ENCODE measurements at regions not wholly inside any gene's neighbourhood (a gene's known extent, or its start where the extent isn't known, plus 50 kb on each side); places are given as distances from the start of the nearest gene placed in this dataset.

GRCh38 chr1:173304529-173305227, 97.5 kb upstream of the TNFSF4 start:
- no peak for TF ChIP-seq POLR2A (IDR thresholded peaks at IDR 0.05; ENCODE audit: extremely low read depth, insufficient read length)
- TF ChIP-seq, protein P1, sequence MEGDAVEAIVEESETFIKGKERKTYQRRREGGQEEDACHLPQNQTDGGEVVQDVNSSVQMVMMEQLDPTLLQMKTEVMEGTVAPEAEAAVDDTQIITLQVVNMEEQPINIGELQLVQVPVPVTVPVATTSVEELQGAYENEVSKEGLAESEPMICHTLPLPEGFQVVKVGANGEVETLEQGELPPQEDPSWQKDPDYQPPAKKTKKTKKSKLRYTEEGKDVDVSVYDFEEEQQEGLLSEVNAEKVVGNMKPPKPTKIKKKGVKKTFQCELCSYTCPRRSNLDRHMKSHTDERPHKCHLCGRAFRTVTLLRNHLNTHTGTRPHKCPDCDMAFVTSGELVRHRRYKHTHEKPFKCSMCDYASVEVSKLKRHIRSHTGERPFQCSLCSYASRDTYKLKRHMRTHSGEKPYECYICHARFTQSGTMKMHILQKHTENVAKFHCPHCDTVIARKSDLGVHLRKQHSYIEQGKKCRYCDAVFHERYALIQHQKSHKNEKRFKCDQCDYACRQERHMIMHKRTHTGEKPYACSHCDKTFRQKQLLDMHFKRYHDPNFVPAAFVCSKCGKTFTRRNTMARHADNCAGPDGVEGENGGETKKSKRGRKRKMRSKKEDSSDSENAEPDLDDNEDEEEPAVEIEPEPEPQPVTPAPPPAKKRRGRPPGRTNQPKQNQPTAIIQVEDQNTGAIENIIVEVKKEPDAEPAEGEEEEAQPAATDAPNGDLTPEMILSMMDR (IDR thresholded peaks at IDR 0.05; ENCODE audit: low read depth, low read length): no peak
- TF ChIP-seq, protein P2, sequence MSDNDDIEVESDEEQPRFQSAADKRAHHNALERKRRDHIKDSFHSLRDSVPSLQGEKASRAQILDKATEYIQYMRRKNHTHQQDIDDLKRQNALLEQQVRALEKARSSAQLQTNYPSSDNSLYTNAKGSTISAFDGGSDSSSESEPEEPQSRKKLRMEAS (IDR thresholded peaks at IDR 0.05; ENCODE audit: low read depth, low read length): no peak

Measured in NB4 (cell line).